HG03432 (cell line): ENCODE measurements at regions not wholly inside any gene's neighbourhood (a gene's known extent, or its start where the extent isn't known, plus 50 kb on each side); places are given as distances from the start of the nearest gene placed in this dataset.

Experiments
- ATAC-seq: cut with Tn5 transposase; IDR thresholded peaks from one replicate; pipeline ENCODE4 v1.9.1; 2021; ENCODE audit warnings: mild to moderate bottlenecking, moderate library complexity; ENCODE audit not compliant: unreplicated experiment

DNA sequence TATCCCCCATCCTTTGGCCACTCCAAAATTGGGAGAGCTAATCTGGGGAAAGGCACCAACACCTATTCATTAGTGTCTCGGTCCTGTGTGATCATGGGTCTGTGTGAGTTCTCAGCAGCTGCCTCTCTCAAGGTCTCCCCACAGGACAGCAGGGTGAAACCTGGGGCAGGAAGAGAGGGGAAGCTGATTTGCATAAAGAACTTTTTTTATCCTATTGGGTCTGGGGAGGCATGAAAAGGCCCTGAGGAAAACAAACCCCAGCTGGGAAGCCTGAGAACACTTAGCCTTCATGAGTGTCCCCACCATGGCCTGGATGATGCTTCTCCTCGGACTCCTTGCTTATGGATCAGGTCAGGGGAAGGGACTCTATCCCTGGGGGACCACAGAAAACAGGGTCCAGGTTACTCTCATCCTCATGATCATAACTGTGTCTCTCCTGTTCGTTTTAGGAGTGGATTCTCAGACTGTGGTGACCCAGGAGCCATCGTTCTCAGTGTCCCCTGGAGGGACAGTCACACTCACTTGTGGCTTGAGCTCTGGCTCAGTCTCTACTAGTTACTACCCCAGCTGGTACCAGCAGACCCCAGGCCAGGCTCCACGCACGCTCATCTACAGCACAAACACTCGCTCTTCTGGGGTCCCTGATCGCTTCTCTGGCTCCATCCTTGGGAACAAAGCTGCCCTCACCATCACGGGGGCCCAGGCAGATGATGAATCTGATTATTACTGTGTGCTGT, 116.0 kb upstream of the TOP3B start:
- ATAC-seq = peak; percentile 42

DNA sequence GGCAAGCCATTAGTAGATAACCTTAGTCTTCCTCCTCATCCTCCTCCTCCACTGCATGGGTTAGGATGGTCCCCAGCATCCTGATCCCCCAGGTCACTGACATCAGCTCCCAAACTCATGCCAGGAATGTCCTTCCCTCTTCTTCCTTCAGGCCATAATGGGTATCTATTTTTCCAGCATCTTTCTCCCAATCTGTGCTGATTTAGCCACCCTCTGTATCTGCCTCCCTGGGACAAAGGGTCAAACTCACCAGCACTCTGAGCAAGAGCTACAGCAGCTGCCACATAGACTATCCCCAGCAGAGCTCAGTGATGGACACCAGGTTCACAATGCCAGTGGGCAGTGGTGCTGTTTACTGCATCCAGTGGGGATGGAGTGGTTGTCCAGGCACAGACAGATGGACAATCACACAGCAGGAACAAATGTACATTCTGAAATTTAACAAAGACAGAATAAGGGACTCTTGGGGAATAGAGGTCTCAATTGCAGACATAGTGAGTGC, 115.2 kb upstream of the TOP3B start:
- ATAC-seq = no peak

DNA sequence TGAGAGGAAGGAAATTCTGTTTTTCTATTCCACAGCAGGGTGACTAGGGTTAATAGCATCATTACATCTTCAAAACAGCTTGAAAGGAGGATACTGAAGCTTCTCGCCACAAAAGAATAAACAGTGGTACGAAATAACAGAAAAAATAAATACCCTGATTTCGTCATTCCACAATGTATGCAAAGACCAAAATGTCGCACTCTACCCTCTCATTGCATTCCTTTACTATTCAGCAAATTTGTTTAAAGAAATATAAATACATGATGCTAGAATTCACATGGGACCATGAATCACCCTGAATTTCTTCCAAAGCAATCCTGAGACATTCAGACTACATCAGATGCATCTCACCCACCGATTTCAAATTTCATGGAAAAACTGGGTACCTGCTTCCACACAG, 112.3 kb upstream of the TOP3B start:
- no peak for ATAC-seq

DNA sequence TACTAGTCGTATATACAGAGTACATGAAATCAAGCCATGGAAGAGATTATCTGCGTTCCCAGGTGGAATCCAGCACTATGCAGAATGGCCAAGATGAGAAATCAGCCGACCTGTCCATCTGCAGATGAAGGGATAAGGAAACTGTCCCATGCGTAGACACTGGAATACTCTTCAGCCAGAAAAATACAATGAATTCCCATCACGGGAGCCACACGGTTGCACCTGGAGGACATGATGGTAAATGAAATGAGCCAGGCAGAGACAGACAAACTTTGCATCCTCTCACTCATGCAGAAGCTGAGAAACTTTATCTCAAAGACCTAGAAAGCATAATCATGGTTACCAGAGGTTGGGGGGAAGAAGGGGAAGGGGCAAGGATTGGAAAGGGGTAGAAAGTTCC, 111.9 kb upstream of the TOP3B start:
- ATAC-seq = no peak

DNA sequence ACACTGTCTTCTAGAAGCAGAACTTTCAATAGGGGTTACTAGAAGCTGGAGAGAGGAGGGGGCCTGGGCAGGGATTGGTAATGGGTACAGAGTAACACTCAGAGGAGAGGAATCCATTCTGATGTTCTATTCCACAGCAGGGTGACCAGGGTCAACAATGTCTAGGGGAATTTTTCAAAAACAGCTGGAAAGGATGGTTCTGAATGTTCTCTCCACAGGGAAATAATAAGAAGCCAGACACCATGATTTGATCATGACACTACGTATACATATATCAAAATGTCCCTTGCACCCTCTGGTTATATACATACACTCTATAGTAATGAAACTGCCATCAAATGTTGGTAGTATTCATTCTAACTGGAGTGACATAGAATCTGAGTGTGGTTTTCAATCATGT, 111.2 kb upstream of the TOP3B start:
- no peak for ATAC-seq

DNA sequence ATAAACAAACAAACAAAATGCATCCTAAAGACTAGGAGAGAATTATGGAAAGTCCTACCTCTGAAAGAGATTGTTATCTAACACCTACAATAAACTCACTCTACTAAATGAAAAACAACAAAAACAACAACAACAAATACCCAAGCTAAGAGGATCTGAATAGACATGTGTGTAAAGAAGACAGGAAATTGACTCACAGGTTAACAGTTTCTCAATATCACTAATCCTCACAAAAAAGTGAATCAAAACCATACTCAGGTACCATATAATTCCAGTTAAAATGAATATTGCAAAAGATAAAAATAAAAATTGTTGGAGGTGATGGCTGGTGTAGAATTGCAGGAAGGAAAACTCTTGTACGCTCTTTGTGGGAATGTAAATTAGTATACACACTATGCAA, 110.4 kb upstream of the TOP3B start:
- ATAC-seq = no peak

DNA sequence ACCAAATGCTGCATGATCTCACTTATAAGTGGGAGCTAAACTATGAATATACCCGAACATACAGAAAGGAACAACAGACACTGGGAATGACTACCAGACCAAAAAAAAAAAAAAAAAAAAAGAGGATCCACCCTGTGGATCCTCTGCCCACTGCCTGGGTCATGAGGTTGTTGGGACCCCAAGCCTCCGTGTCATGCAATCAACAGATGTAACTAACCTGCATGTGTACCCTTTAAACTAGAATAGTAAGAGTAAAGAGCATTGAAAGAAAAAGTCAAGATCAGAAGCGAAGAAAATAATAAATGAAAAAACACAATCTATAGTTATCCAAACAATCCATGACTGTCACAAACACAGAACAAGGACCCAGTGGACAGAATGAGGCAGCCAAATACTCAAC, 109.5 kb upstream of the TOP3B start:
- no peak for ATAC-seq

DNA sequence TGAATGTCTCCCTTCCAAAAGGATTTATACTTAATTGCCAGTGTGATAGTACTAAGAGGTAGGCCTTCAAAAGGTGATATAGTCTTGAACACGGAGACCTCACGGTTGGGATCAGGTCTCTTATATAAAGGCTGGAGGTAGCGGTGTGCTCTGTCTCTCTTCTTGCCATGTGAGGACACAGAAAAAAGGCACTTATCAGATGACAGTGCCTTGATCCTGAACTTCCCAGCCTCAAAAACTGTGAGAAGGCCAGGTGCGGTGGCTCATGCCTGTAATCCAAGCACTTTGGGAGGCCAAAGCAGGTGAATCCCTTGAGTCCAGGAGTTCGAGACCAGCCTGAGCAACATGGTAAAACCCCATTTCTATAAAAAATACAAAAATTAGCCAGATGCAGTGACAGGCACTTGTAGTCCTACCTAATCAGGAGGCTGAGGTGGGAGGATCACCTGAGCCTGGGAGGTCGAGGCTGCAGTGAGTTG, 108.9 kb upstream of the TOP3B start:
- ATAC-seq = no peak

DNA sequence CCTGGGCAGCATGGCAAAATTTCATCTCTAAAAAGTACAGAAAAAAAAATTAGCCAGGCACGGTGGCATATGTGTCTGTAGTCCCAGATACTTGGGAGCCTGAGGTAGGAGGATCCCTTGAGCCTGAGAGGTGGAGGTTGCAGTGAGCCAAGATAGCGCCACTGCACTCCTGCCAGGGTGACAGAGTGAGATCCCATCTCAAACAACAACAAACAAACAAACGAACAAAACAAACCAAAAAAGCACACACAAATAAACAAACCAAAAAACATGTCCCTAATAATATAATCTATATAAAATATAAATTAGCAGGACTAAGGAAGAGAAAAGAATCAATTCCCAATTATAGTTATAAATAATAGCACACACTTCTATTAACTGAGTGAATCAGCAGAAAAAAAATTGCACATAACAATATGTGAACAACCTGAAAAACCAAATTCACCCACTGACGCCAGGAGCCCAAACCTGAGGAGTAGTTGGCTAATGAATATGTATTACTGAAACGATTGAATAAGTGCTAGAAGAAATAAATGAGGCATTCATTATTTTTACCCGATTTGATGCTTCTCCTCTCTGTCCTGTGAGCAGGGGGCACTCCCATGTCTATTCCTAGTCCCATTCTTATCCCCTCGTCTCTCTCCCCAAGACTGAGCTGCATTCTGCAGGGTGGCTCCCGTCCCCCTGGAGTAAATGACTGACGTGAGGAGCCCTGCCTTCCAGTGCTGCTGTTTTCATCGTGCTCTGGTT, 108.2 kb upstream of the TOP3B start:
- no peak for ATAC-seq

DNA sequence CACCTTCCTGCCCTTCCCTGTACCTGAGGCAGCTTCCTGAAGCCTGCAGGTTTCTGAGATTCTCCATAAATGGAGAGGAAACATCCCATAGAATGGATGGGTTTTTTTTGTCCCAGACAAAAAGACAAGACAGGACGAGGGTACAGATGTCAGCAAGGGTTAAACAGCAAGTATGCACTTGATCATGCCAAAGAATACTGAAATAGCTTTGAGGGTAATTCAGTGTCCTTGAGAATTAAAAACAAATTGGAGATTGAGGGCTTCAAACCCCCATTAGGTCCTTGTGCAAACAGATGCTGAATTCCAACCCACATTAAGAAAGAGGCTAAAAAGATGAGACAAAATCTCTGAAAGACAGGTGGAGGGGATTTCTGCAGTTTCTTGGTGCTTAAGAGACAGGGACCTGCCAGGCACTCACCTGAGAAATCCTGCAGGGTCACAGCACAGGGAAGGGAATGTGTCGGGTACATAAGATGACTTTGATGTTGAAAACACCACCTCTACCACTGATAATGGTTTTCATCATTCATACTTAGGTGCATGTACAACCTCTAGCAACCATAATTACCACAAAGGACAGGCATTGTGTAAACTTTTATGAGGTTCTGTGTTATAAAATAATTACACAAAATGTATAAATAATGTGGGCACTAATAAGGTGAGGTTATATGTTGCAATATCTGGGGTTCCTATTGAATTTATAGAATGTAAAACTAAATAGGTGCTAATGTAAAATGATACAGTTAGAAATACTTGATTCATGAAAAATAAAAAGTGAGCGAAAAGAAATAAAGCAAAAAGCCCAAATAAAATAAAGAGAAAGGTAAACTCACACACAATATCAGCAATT, 107.1 kb upstream of the TOP3B start:
- ATAC-seq = no peak

DNA sequence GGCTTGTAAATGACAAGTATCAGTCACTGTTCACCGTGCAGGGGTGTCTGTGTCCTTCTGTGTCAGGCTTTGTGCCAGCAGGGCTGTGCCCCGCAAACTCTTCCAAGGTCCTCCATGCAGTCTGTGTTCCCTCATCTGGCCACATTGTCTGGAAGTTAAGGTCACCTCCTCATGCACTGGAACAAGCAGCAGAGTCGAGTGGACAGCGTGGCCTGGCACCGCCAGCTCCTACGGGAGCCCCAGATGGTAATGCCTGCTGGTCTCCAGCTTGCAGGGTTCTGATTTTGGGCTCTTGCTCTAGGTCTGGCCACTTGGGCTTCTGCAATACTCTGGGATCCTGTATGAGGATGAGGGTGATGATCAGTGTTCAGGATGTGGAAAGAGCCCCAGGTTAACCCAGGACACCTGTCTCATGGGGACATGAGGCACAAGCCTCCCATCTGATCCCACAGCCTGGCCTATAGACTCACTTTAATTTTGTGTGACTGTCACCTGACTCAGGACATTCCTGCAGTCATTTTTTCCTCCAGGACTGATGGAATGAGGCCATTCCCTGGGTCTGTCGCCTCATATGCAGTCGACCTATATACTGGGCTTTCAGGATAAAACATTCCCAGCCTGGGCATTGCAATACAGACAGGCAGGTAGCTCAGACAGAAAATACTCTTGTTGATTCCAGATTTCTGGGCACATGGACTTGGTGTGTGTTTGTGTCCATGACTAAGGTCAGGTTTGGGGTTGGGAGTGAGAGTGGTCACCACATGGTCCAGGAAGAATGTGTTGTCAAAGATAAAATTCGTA, 106.3 kb upstream of the TOP3B start:
- no peak for ATAC-seq

DNA sequence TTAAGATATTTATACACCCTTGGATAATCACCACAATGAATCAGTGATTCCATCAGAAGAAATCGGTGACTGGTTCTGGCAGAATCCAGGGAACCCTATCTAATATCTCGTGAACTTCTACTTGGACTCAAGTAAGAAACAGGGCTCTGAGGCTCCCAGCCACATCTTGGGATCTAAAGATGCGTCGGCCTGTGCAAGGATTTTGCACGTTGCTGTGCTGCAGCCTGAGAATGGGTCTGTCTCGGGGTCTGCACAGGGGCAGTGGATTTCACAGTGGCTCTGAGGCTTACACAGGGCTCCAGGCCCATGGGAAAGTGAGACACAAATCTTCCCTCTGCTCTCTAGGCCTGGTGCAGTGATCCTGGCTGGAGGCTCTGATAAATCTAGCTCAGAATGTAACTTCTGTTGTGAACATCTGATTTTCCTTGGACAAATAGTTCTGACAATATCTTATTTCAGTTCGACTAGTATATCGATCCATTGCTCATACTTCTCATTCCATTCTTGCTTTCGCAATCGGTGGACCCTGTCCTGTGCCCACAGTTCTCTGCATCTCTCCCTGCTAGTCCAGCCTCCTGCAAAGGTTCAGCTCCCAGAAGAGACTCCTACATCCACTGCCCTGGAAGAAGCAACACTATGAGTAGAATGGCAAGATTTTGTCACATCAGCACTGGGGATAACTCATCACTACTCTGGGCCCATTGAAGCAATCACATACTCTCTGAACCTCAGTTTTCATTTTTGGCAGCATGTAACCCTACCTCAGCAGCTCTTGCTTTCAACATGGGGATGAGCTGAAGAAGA, 105.5 kb upstream of the TOP3B start:
- no peak for ATAC-seq

DNA sequence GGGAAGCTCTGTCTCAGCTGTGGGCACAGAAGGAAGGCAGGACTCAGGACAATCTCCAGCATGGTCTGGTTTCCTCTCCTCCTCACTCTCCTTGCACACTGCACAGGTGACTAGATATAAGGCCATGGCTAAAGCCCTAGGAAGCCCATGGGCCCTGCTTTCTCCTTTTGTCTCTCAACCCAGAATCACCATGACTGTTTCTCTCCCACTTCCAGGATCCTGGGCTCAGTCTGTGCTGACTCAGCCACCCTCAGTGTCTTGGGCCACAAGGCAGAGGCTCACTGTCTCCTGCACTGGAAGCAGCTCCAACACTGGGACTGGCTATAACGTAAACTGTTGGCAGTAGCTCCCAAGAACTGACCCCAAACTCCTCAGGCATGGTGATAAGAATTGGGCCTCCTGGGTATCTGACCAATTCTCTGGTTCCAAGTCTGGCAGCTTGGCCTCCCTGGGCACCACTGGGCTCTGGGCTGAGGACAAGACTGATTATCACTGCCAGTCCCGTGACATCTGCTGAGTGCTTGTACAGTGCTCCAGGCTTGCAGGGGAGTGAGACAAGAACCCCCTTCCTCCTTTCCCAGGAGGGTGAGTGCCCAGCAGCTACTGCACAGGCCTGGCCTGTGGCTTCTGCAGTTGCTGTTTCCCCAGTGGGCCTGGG, 104.0 kb upstream of the TOP3B start:
- no peak for ATAC-seq

DNA sequence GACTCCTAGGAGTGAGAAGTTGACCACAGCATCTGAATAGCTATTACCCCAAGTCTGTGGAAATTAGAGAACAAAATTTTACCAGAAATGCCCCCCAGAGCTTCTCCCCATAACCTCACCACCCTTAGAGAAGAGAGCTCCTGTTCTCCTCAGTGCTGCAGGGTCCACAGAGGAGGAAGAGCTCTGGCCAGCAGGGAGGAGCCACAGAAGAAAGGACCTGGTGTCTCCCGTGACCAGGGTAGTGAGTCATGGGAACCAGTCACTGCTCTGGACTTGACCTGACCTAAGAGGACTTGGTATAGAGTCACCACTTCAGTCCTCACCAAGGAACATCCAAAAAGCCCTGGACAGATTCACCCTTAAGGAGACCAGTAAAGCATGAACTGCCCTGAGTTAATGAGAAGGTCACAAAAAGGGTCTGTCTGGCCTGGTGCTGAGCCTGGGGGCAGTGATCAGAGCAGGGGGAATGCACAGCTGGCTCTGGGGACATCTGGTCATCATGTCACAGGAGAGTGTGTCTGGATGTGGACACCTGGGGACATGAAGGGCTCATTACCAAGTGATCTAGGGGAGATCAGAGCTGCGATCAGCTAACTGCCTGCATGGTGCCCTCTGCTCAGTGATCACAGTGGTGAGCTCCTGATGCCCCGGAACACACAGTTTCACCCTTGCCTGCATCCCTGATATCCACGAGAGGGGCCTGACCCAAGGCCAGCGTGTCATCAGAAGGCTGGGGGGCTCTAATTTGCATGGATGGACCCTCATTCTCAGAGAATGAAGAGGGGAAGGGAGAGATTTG, 103.3 kb upstream of the TOP3B start:
- ATAC-seq = no peak

DNA sequence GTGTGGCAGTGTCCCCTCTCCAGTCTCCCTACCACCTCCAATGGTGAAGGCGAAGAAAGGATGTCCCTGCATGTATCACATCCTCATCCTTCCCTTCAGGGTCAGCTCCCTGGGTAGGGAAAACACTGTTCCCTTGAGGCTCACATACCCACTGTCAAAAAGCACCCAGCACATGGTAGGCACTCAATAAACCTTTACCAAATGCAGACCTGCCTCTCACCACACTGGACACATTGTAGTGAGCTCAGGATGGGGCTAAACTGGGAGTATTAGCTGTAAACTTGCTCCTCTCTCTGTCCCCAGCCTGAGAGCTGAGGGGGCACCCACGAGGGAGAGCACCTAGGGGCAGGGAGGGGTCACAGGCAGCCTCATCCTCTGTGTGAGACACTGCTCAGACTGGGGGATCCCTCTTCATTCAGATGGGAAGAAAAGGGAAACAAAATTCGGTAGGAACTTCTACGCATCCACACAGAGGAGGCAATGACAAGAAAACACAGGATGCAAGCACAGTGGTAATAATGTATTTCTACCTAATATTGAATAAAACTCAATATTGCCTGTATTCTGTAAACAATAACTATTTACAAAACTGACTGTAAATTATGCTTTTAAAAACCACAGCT, 101.6 kb upstream of the TOP3B start:
- ATAC-seq = no peak

DNA sequence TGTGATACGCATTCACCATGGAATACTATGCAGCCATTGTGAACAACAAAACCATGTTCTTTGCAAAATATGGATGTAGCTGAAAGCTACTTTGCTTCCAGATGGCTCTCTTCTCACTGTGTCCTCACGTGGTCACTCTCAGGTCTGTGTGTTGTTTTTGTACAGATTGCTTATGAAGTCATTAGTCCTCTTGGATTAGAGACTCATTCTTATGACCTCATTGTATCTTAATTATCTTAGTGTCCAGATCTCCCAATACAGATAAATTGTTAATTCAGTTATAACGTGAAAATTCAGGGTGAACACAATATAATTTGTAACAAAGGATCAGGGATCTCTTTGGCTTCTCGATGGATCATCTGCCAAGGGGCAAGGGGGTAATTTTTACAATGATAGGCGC, 100.4 kb upstream of the TOP3B start:
- ATAC-seq = no peak

DNA sequence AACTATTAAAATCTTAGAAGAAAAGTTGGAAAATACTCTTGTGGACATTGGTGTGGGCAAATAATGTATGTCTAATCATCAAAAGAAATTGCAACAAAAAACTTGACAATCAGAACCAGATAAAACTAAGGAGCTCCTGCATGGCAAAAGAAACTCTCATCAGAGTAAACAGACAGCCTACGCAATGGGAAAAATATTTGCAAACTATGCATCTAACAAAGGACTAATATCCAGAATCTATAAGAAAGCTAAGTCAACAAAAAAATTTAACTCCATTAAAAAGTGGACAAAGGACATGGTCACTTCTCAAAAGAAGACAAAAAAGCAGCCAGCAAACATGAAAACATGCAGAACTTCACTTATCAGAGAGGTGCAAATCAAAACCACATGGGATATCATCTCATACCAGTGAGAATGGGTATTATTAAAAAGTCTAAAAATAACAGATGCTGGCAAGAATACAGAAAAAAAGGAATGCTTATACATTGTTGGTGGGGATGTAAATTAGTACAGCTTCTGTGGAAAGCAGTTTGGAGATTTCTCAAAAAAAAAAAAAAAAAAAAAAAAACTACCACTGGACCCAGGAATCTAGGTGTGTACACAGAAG, 99.7 kb upstream of the TOP3B start:
- ATAC-seq = no peak

DNA sequence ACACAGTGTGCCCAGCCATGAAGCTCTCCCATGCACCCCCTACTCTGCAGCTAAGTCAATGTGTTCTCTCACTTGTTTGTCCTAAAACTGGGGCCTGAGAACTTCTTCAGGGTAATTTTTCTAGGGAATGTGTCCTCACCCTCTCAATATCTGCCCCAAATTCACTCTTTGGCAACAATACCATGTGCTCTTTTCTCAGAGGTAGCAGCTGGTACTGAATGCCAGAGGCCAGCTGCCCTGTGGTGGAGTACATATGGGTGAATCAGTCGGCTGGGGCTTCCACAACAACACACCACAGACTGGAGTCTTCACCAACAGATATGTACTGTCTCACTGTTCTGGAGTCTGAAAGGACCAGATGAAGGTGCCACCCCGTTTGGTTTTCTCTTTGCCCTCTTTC, 97.7 kb upstream of the TOP3B start:
- no peak for ATAC-seq
